ENCODE measurements at regions not wholly inside any gene's neighbourhood (a gene's known extent, or its start where the extent isn't known, plus 50 kb on each side); places are given as distances from the start of the nearest gene placed in this dataset.

DNA sequence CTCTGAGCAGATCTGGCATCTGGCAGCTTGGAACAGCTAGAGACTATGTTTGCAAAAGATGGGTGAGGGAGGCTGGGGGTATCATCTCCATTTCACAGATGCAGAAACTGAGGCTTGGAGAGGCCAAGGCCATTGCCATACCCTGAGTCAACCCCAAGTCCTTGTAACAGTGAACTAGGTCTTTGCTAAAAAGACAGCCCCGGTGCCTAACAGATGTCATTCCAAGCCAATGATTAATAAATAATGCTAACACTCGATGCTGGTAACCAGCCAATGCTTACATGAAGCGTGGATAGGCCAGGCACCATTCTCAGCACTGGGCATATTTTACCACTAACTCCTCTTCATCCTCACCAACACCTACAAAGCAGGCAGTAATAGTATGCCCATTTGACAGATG, 164.0 kb downstream of the MN1 start:
- Mint-ChIP-seq H3K27me3 (ENCODE audit: insufficient read depth, unreplicated experiment) (no peaks in the 10 kb centered on the region), H3K36me3 (ENCODE audit: insufficient read depth, unreplicated experiment) (no peaks in the 10 kb centered on the region), H3K9me3 (ENCODE audit: unreplicated experiment) (no peaks in the 10 kb centered on the region), H3K4me3 (ENCODE audit: unreplicated experiment) (no peak overlapping the region), H3K4me1 (ENCODE audit: insufficient read depth, unreplicated experiment) (no peaks in the 10 kb centered on the region), H3K27ac (ENCODE audit: low read depth, unreplicated experiment) (no peak overlapping the region)
- no TSS peak for BruUV-seq (replicated peaks)
- CTCF ChIA-PET: no interaction called here
- POLR2A ChIA-PET: interaction anchor here (0.6 to 1.1 kb wide), 2 partner anchors 80 to 358 kb away, joined by 3 to 5 read pairs; no protein-coding TSS in a partner anchor
- peak; percentile 7 for DNase-seq (ENCODE audit: unreplicated experiment)
- no peak for TF ChIP-seq CTCF (IDR thresholded peaks at IDR 0.05; ENCODE audit: unreplicated experiment)
- intact Hi-C loops (cut with micrococcal nuclease): no loop called here

DNA sequence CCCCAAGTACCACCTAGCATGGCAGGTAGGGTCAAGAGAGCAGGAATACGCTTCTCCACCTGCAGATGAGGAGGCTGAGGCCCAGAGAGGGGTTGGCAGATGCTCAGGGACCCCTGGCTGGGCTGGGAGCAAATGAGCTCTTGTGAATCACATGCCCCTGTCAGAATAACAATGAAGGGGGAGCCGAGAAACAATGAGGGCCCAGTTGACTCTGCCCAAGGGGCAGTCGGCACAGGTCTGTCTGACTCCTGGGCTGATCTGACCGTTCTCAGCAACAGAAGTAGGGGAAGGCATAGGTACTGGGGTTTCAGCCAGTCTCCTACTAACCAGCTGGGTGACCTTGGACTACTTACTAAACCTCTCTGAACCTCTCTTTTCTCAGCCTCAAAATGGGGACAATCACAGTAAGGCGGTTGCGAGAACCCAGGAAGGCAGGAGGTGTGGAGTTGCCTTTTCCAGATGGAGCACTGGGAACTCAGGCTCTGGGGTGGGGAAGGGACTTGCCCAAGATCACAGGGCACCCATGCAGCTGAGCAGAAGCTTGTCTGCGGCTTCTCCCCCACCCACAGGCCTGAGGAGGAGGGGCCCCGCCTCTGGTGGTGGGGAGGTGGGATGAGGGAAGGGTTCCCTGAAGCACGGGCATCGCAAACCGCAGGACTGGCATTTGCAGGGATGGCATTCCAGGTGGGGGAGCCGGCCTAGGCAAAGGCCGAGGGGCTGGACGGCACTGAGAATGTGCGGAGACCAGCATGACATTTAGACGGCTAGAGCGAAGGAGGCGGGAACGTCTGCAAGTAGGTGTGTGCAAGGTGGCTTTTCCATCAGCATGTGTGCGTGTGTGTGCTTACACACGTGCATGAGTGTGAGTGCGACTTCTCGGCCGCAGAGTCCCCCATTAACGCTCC, 163.0 kb downstream of the MN1 start:
- no peaks in the 10 kb centered on the region for H3K27me3 Mint-ChIP-seq (ENCODE audit: insufficient read depth, unreplicated experiment)
- H3K4me1 Mint-ChIP-seq (ENCODE audit: insufficient read depth, unreplicated experiment): no peaks in the 10 kb centered on the region
- no peaks in the 10 kb centered on the region for H3K9me3 Mint-ChIP-seq (ENCODE audit: unreplicated experiment)
- intact Hi-C loops (cut with micrococcal nuclease): no loop called here
- ChIA-PET POLR2A (interaction anchor here (0.6 to 1.1 kb wide), 2 partner anchors 80 to 357 kb away, joined by 3 to 5 read pairs; no protein-coding TSS in a partner anchor), CTCF (no interaction called here)
- no peak for DNase-seq (ENCODE audit: unreplicated experiment)
- no TSS peak for BruUV-seq (replicated peaks)
- no peaks in the 10 kb centered on the region for H3K36me3 Mint-ChIP-seq (ENCODE audit: insufficient read depth, unreplicated experiment)
- no peak overlapping the region for H3K4me3 Mint-ChIP-seq (ENCODE audit: unreplicated experiment)
- no peak overlapping the region for H3K27ac Mint-ChIP-seq (ENCODE audit: low read depth, unreplicated experiment)
- TF ChIP-seq CTCF (IDR thresholded peaks at IDR 0.05; ENCODE audit: unreplicated experiment): no peak

DNA sequence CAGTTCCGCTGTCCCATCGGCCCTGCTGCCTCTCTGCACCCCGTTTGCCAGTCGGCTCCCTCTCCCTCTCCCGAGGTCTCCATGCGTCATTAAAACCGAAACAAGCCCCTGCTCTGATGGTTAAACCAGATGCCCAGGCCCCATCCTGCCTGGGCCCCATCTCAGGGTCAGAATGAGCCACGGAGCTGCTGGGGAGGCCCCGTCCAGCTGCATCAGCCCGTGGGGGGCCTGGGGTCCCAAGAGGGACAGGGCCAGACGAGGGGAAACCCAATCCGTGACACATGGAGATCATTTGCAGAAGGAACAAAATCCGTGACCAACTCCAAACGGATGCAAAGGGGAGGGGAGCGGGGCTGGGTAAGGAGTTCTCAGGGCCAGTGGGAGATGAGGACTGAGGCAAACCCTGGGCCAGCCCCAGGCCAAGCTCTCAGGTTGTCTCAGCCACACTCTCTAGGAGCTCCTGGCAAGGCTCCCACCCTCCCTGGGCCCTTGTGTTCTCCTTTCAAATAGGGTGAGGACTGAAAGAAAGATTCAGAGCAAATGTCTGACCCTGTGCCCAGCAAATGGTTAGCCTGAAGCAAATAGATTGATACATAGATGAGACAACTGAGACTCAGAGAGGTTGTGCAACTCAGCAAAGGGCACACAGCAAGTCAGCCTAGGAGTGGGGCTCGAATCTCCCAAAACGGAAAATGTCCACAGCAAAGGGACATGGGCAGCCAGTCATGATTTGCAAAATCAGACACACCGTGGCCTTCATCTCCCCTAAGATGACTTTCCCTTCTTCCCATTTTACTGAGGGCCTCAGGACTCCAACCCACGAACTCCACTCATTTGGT, 162.1 kb downstream of the MN1 start:
- H3K4me1 Mint-ChIP-seq (ENCODE audit: insufficient read depth, unreplicated experiment): no peaks in the 10 kb centered on the region
- no peak for DNase-seq (ENCODE audit: unreplicated experiment)
- TF ChIP-seq CTCF (IDR thresholded peaks at IDR 0.05; ENCODE audit: unreplicated experiment): no peak
- no peak overlapping the region for H3K4me3 Mint-ChIP-seq (ENCODE audit: unreplicated experiment)
- no peaks in the 10 kb centered on the region for H3K9me3 Mint-ChIP-seq (ENCODE audit: unreplicated experiment)
- intact Hi-C loops (cut with micrococcal nuclease): no loop called here
- H3K27ac Mint-ChIP-seq (ENCODE audit: low read depth, unreplicated experiment): no peak overlapping the region
- H3K36me3 Mint-ChIP-seq (ENCODE audit: insufficient read depth, unreplicated experiment): no peaks in the 10 kb centered on the region
- BruUV-seq (replicated peaks): no TSS peak
- no peaks in the 10 kb centered on the region for H3K27me3 Mint-ChIP-seq (ENCODE audit: insufficient read depth, unreplicated experiment)
- CTCF ChIA-PET: no interaction called here
- POLR2A ChIA-PET: no interaction called here
